ENCODE measurements at regions not wholly inside any gene's neighbourhood (a gene's known extent, or its start where the extent isn't known, plus 50 kb on each side); places are given as distances from the start of the nearest gene placed in this dataset.

- 96 to 97% methylated on average over 8 of the region's 8 CpGs for WGBS, 2 experiments
- no peak overlapping the region for H3K27ac ChIP-seq (ENCODE audit: insufficient read depth, low read depth, low read length, poor library complexity, severe bottlenecking)
- no peaks in the 10 kb centered on the region for H3K27me3 ChIP-seq (ENCODE audit: control insufficient read depth, insufficient read depth, low read length, poor library complexity, severe bottlenecking)
- no peak overlapping the region for H3K4me3 ChIP-seq (ENCODE audit: insufficient read depth, low read depth, low read length)
- H3K9me3 ChIP-seq (ENCODE audit: control insufficient read depth, low read length) = no peaks in the 10 kb centered on the region
- no peaks in the 10 kb centered on the region for H3K36me3 ChIP-seq (ENCODE audit: control insufficient read depth, insufficient read depth, low read length)
- no peaks in the 10 kb centered on the region for H3K4me1 ChIP-seq (ENCODE audit: control insufficient read depth, insufficient read depth, low read length)
Observed at GRCh38 chr11:121741761-121742361, 289.1 kb upstream of the SORL1-AS1 start.

- H3K9me3 ChIP-seq (ENCODE audit: control insufficient read depth, low read length) = no peaks in the 10 kb centered on the region
- H3K36me3 ChIP-seq (ENCODE audit: control insufficient read depth, insufficient read depth, low read length) = no peaks in the 10 kb centered on the region
- H3K27ac ChIP-seq (ENCODE audit: insufficient read depth, low read depth, low read length, poor library complexity, severe bottlenecking) = no peak overlapping the region
- H3K4me1 ChIP-seq (ENCODE audit: control insufficient read depth, insufficient read depth, low read length) = no peaks in the 10 kb centered on the region
- 95 to 98% methylated on average over 5 of the region's 5 CpGs for WGBS, 2 experiments
- H3K4me3 ChIP-seq (ENCODE audit: insufficient read depth, low read depth, low read length) = no peak overlapping the region
- no peaks in the 10 kb centered on the region for H3K27me3 ChIP-seq (ENCODE audit: control insufficient read depth, insufficient read depth, low read length, poor library complexity, severe bottlenecking)
Observed at GRCh38 chr11:121741351-121741760, 288.6 kb upstream of the SORL1-AS1 start.

DNA sequence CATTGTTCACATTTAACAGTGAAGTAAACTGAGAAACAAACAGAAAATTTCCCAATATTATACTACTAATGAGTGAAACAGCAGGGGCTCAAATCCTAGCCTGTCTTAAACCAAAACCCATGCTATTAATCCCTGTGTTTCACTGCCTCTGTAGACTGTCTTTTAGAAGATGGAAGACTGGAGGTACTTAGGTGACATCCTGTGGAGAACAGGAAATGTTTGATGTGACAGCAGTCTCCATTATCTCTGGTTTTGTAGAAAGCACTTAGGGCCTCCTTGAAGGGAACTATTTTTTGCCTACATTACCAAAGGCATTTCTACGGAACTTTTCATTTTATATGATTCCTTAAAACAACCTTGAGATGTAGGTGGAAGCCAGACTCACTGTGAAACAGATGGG, 288.1 kb upstream of the SORL1-AS1 start:
- 76 to 80% methylated on average over 1 of the region's 1 CpG for WGBS, 2 experiments
- Histone ChIP-seq H3K27ac (ENCODE audit: insufficient read depth, low read depth, low read length, poor library complexity, severe bottlenecking) (no peak overlapping the region), H3K4me3 (ENCODE audit: insufficient read depth, low read depth, low read length) (no peak overlapping the region), H3K9me3 (ENCODE audit: control insufficient read depth, low read length) (no peaks in the 10 kb centered on the region), H3K4me1 (ENCODE audit: control insufficient read depth, insufficient read depth, low read length) (no peaks in the 10 kb centered on the region), H3K27me3 (ENCODE audit: control insufficient read depth, insufficient read depth, low read length, poor library complexity, severe bottlenecking) (no peaks in the 10 kb centered on the region), H3K36me3 (ENCODE audit: control insufficient read depth, insufficient read depth, low read length) (no peaks in the 10 kb centered on the region)

- no peaks in the 10 kb centered on the region for H3K9me3 ChIP-seq (ENCODE audit: control insufficient read depth, low read length)
- H3K27ac ChIP-seq (ENCODE audit: insufficient read depth, low read depth, low read length, poor library complexity, severe bottlenecking) = no peak overlapping the region
- H3K4me1 ChIP-seq (ENCODE audit: control insufficient read depth, insufficient read depth, low read length) = no peaks in the 10 kb centered on the region
- 92% methylated on average over 1 of the region's 1 CpG; no CpG with 5 or more reads in 1 of the 2 experiments for WGBS, 2 experiments
- H3K27me3 ChIP-seq (ENCODE audit: control insufficient read depth, insufficient read depth, low read length, poor library complexity, severe bottlenecking) = no peaks in the 10 kb centered on the region
- no peaks in the 10 kb centered on the region for H3K36me3 ChIP-seq (ENCODE audit: control insufficient read depth, insufficient read depth, low read length)
- no peak overlapping the region for H3K4me3 ChIP-seq (ENCODE audit: insufficient read depth, low read depth, low read length)
Observed at GRCh38 chr11:121733858-121734257, 281.1 kb upstream of the SORL1-AS1 start.

- Histone ChIP-seq H3K4me1 (ENCODE audit: control insufficient read depth, insufficient read depth, low read length) (no peaks in the 10 kb centered on the region), H3K27ac (ENCODE audit: insufficient read depth, low read depth, low read length, poor library complexity, severe bottlenecking) (no peak overlapping the region), H3K9me3 (ENCODE audit: control insufficient read depth, low read length) (no peaks in the 10 kb centered on the region), H3K27me3 (ENCODE audit: control insufficient read depth, insufficient read depth, low read length, poor library complexity, severe bottlenecking) (no peaks in the 10 kb centered on the region), H3K4me3 (ENCODE audit: insufficient read depth, low read depth, low read length) (no peak overlapping the region), H3K36me3 (ENCODE audit: control insufficient read depth, insufficient read depth, low read length) (no peaks in the 10 kb centered on the region)
- 96 to 100% methylated on average over 1 of the region's 1 CpG for WGBS, 2 experiments
Observed at GRCh38 chr11:121727942-121728341, 275.2 kb upstream of the SORL1-AS1 start.

DNA sequence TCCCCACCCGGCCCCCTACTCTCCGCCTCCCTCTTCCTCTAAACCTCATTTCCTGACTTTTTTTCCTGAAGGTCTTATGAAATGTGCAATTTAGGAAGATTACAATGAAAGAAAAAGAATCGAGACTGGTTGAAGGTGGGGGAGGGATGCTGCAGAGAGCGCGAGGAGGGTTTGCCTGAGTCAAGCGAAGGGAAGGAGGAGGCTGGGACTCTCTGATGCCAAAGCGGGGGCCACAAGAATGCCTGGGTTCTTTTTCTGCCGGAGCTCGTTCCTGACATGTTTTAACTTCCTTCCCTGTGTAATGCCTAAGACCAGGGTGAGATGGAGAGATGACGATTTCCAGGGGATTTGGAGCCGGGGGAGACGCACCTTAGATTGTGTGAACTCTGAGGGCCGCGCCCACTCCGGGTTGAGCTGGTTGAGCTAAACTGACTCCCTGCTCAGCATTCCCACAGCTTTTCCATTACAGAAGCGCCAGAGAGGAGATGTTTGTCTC, 270.5 kb upstream of the SORL1-AS1 start:
- 12 to 13% methylated on average over 15 of the region's 16 CpGs for WGBS, 2 experiments
- H3K27me3 ChIP-seq (ENCODE audit: control insufficient read depth, insufficient read depth, low read length, poor library complexity, severe bottlenecking) = peaks cover 3% of the 10 kb centered on the region
- peak overlapping the region; percentile 16 for H3K4me3 ChIP-seq (ENCODE audit: insufficient read depth, low read depth, low read length)
- H3K27ac ChIP-seq (ENCODE audit: insufficient read depth, low read depth, low read length, poor library complexity, severe bottlenecking) = no peak overlapping the region
- H3K36me3 ChIP-seq (ENCODE audit: control insufficient read depth, insufficient read depth, low read length) = no peaks in the 10 kb centered on the region
- no peaks in the 10 kb centered on the region for H3K4me1 ChIP-seq (ENCODE audit: control insufficient read depth, insufficient read depth, low read length)
- H3K9me3 ChIP-seq (ENCODE audit: control insufficient read depth, low read length) = no peaks in the 10 kb centered on the region

DNA sequence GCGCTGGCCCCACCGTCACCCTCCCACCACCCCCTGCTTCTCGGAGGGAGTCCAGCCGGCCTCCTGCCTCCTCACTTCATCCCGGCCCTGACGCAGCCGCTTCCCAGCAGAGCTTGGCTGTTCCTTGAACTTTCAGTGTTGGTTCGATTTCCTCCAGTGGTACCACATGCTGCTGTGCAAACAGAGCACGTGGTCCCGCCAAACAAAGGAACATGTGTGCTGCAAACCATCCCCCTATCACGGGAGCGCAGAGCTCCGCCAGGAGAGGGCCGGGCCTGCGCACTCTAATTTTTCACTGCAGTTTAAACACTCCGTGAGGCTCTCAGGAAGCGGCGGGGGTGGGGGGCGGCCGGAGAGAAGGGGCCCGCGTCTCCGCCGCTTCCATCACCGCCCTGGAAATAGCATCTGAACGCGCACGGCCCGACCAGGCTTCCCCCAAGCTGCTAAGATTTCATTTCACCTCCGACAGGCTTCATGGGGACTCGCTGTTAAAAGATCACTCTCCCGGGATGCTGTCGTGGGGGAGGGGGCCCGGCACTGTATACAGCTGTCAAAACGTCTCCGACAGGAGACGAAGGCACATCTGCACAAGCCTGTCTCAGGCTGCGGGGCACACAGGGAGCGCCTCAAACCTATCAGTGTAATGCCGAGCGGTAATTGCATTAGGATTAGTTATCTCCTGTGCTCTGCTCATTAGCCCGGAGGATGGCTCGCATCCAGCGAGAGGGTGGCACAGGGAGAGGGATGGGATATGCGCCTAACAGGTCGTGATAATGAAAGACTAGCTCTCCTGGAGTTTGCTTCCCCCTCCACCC, 269.9 kb upstream of the SORL1-AS1 start:
- no peaks in the 10 kb centered on the region for H3K36me3 ChIP-seq (ENCODE audit: control insufficient read depth, insufficient read depth, low read length)

DNA sequence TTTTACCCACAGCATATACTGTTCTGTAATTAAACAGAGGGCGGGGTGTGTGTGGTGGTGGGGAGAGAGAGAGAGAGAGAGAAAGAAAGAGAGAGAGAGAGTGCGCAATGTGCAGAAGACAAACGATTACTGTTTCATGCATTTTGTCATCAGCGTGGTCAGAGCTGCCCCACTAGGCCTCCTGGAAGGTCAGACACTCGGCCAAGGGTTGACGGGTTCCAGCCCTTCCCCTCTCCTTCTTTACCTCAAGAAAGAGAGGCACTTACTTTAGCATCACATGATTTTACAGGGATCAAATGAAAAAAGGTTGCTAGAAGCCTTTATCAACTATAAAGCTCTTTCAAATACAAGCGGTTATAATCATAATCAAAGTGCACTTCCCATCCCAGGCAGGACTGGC, 269.2 kb upstream of the SORL1-AS1 start:
- no peak overlapping the region for H3K4me3 ChIP-seq (ENCODE audit: insufficient read depth, low read depth, low read length)
- H3K4me1 ChIP-seq (ENCODE audit: control insufficient read depth, insufficient read depth, low read length) = no peaks in the 10 kb centered on the region
- H3K27ac ChIP-seq (ENCODE audit: insufficient read depth, low read depth, low read length, poor library complexity, severe bottlenecking) = no peak overlapping the region
- no peaks in the 10 kb centered on the region for H3K9me3 ChIP-seq (ENCODE audit: control insufficient read depth, low read length)
- no peaks in the 10 kb centered on the region for H3K36me3 ChIP-seq (ENCODE audit: control insufficient read depth, insufficient read depth, low read length)
- H3K27me3 ChIP-seq (ENCODE audit: control insufficient read depth, insufficient read depth, low read length, poor library complexity, severe bottlenecking) = peaks cover 3% of the 10 kb centered on the region
- 83 to 89% methylated on average over 7 of the region's 7 CpGs for WGBS, 2 experiments

More for the DNA sequence above, 269.9 kb upstream of the SORL1-AS1 start:
- Histone ChIP-seq H3K4me3 (ENCODE audit: insufficient read depth, low read depth, low read length) (peak overlapping the region; percentile 16), H3K4me1 (ENCODE audit: control insufficient read depth, insufficient read depth, low read length) (no peaks in the 10 kb centered on the region), H3K27me3 (ENCODE audit: control insufficient read depth, insufficient read depth, low read length, poor library complexity, severe bottlenecking) (peaks cover 3% of the 10 kb centered on the region), H3K9me3 (ENCODE audit: control insufficient read depth, low read length) (no peaks in the 10 kb centered on the region), H3K27ac (ENCODE audit: insufficient read depth, low read depth, low read length, poor library complexity, severe bottlenecking) (no peak overlapping the region)
- WGBS, 2 experiments = 3 to 4% methylated on average over 46 of the region's 46 CpGs

DNA sequence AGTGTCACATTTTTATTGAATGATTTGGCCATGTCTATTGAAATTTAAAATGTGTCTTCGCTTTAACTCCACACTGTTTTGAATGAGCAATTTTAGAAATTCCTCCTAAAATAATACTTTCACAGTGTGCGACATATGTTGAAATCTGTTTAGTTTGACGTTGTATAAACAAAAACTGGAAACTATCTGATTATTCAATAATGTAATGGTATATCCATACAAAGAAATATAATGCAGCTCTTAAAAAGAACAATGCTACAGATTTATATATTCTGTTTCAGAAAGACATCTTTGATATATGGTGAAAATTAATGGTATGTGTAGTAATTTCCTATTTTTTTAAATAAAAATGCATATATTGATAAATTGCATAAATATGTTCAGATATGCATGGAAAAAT, 268.7 kb upstream of the SORL1-AS1 start:
- no peaks in the 10 kb centered on the region for H3K36me3 ChIP-seq (ENCODE audit: control insufficient read depth, insufficient read depth, low read length)
- no peak overlapping the region for H3K4me3 ChIP-seq (ENCODE audit: insufficient read depth, low read depth, low read length)
- H3K4me1 ChIP-seq (ENCODE audit: control insufficient read depth, insufficient read depth, low read length) = no peaks in the 10 kb centered on the region
- H3K27ac ChIP-seq (ENCODE audit: insufficient read depth, low read depth, low read length, poor library complexity, severe bottlenecking) = no peak overlapping the region
- H3K27me3 ChIP-seq (ENCODE audit: control insufficient read depth, insufficient read depth, low read length, poor library complexity, severe bottlenecking) = peaks cover 3% of the 10 kb centered on the region
- 94% methylated on average over 2 of the region's 3 CpGs; no CpG with 5 or more reads in 1 of the 2 experiments for WGBS, 2 experiments
- no peaks in the 10 kb centered on the region for H3K9me3 ChIP-seq (ENCODE audit: control insufficient read depth, low read length)

GRCh38 chr11:121717296-121717695, 264.5 kb upstream of the SORL1-AS1 start:
- Histone ChIP-seq H3K36me3 (ENCODE audit: control insufficient read depth, insufficient read depth, low read length) (no peaks in the 10 kb centered on the region), H3K27me3 (ENCODE audit: control insufficient read depth, insufficient read depth, low read length, poor library complexity, severe bottlenecking) (peaks cover 2% of the 10 kb centered on the region), H3K27ac (ENCODE audit: insufficient read depth, low read depth, low read length, poor library complexity, severe bottlenecking) (no peak overlapping the region), H3K9me3 (ENCODE audit: control insufficient read depth, low read length) (no peaks in the 10 kb centered on the region), H3K4me1 (ENCODE audit: control insufficient read depth, insufficient read depth, low read length) (no peaks in the 10 kb centered on the region), H3K4me3 (ENCODE audit: insufficient read depth, low read depth, low read length) (no peak overlapping the region)
- WGBS, 2 experiments = 94 to 96% methylated on average over 2 of the region's 2 CpGs
